ENCODE measurements at regions not wholly inside any gene's neighbourhood (a gene's known extent, or its start where the extent isn't known, plus 50 kb on each side); places are given as distances from the start of the nearest gene placed in this dataset.
"Not testable (repeated sequence)": the region's sequence is repeated elsewhere in the genome, so short reads cannot be mapped to it uniquely, and the experiment has no call there.

DNA sequence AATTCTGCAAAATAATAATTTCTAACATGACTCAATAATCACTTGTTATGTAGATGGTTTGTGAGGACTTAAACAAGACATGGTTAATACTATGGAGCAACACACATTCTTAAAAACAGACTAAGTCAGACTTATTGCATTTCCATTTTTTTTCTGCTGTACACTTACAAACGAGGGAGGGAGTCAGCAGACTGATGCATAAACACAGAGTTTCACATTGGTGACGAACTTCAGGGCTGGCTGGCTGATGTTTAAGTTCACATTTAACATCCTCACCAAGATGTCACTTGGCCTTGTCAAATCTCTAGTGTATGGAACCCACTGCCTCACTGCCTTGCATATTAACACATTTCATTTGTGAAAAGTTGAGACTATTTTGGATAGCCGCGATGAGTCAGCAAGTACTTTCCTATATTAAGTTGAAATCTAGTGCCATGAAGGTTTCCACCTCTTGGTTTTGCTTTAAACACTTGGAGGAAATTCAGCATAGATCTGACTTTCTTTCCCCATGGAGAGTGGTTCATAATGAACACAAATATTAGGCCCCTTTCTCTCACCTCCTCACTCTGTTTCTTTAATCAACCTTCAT, 337.5 kb upstream of the RUNX1 start:
- H3K27ac Mint-ChIP-seq (ENCODE audit: low read depth, unreplicated experiment): no peak overlapping the region
- H3K4me3 Mint-ChIP-seq (ENCODE audit: unreplicated experiment): no peak overlapping the region
- no TSS peak for BruUV-seq (replicated peaks)
- intact Hi-C loops (cut with micrococcal nuclease): no loop called here
- ChIA-PET POLR2A (no interaction called here), CTCF (interaction anchor here (0.5 kb wide), 1 partner anchor 553 kb away, joined by 3 read pairs; no protein-coding TSS in a partner anchor)
- no peaks in the 10 kb centered on the region for H3K36me3 Mint-ChIP-seq (ENCODE audit: insufficient read depth, unreplicated experiment)
- H3K9me3 Mint-ChIP-seq (ENCODE audit: unreplicated experiment): peaks cover 8% of the 10 kb centered on the region
- TF ChIP-seq, protein P1, sequence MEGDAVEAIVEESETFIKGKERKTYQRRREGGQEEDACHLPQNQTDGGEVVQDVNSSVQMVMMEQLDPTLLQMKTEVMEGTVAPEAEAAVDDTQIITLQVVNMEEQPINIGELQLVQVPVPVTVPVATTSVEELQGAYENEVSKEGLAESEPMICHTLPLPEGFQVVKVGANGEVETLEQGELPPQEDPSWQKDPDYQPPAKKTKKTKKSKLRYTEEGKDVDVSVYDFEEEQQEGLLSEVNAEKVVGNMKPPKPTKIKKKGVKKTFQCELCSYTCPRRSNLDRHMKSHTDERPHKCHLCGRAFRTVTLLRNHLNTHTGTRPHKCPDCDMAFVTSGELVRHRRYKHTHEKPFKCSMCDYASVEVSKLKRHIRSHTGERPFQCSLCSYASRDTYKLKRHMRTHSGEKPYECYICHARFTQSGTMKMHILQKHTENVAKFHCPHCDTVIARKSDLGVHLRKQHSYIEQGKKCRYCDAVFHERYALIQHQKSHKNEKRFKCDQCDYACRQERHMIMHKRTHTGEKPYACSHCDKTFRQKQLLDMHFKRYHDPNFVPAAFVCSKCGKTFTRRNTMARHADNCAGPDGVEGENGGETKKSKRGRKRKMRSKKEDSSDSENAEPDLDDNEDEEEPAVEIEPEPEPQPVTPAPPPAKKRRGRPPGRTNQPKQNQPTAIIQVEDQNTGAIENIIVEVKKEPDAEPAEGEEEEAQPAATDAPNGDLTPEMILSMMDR (IDR thresholded peaks at IDR 0.05; ENCODE audit: unreplicated experiment): no peak
- no peak for DNase-seq (ENCODE audit: unreplicated experiment)
- H3K4me1 Mint-ChIP-seq (ENCODE audit: insufficient read depth, unreplicated experiment): peaks cover 13% of the 10 kb centered on the region
- no peaks in the 10 kb centered on the region for H3K27me3 Mint-ChIP-seq (ENCODE audit: insufficient read depth, unreplicated experiment)

DNA sequence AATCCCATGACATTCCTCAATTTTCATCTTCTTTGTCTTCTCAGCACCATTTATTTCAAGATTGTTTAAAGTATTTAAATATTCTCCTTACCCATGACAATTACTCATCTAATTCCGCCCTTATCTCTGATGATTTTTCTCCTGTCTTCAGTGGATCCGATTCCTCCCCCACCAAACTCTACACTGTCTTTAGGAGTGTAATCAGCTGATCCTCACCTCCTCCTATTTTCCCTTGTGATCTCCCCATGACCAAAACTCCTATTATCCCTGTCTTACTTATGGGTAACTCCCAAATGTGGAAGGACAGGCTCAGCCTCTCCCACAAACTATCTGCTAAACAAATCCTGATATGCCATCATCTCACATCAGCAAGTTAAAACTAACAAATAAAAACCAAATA, 335.3 kb upstream of the RUNX1 start:
- H3K4me1 Mint-ChIP-seq (ENCODE audit: insufficient read depth, unreplicated experiment): no peaks in the 10 kb centered on the region
- intact Hi-C loops (cut with micrococcal nuclease): no loop called here
- H3K9me3 Mint-ChIP-seq (ENCODE audit: unreplicated experiment): peaks cover 8% of the 10 kb centered on the region
- no peak overlapping the region for H3K27ac Mint-ChIP-seq (ENCODE audit: low read depth, unreplicated experiment)
- no peaks in the 10 kb centered on the region for H3K36me3 Mint-ChIP-seq (ENCODE audit: insufficient read depth, unreplicated experiment)
- no peak for DNase-seq (ENCODE audit: unreplicated experiment)
- POLR2A ChIA-PET: no interaction called here
- H3K27me3 Mint-ChIP-seq (ENCODE audit: insufficient read depth, unreplicated experiment): no peaks in the 10 kb centered on the region
- no TSS peak for BruUV-seq (replicated peaks)
- TF ChIP-seq, protein P1 (IDR thresholded peaks at IDR 0.05; ENCODE audit: unreplicated experiment): no peak
- no peak overlapping the region for H3K4me3 Mint-ChIP-seq (ENCODE audit: unreplicated experiment)
- CTCF ChIA-PET: no interaction called here

DNA sequence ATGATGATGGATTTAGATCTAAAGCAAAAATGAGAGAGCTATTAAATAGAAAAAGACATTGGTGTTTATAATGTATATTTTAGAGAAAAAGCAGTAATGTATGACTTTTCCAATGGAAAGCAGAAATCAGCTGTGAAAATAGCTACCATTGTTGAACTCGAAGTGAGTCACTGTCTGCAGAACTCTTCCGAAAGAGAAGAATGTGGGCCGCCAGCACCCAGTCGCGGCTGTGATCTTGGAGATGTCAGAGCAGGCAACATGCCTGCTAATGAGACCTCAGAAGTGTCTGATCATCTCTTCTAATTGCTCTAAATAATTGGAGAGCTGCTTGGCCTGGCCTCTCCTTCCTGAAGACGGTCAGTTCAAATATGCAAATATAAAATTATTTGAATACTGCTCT, 333.6 kb upstream of the RUNX1 start:
- no peaks in the 10 kb centered on the region for H3K27me3 Mint-ChIP-seq (ENCODE audit: insufficient read depth, unreplicated experiment)
- POLR2A ChIA-PET: no interaction called here
- CTCF ChIA-PET: no interaction called here
- H3K36me3 Mint-ChIP-seq (ENCODE audit: insufficient read depth, unreplicated experiment): no peaks in the 10 kb centered on the region
- no peaks in the 10 kb centered on the region for H3K9me3 Mint-ChIP-seq (ENCODE audit: unreplicated experiment)
- TF ChIP-seq, protein P1 (IDR thresholded peaks at IDR 0.05; ENCODE audit: unreplicated experiment): no peak
- peaks cover 2% of the 10 kb centered on the region for H3K4me1 Mint-ChIP-seq (ENCODE audit: insufficient read depth, unreplicated experiment)
- H3K4me3 Mint-ChIP-seq (ENCODE audit: unreplicated experiment): no peak overlapping the region
- no peak for DNase-seq (ENCODE audit: unreplicated experiment)
- intact Hi-C loops (cut with micrococcal nuclease): no loop called here
- H3K27ac Mint-ChIP-seq (ENCODE audit: low read depth, unreplicated experiment): no peak overlapping the region
- no TSS peak for BruUV-seq (replicated peaks)

DNA sequence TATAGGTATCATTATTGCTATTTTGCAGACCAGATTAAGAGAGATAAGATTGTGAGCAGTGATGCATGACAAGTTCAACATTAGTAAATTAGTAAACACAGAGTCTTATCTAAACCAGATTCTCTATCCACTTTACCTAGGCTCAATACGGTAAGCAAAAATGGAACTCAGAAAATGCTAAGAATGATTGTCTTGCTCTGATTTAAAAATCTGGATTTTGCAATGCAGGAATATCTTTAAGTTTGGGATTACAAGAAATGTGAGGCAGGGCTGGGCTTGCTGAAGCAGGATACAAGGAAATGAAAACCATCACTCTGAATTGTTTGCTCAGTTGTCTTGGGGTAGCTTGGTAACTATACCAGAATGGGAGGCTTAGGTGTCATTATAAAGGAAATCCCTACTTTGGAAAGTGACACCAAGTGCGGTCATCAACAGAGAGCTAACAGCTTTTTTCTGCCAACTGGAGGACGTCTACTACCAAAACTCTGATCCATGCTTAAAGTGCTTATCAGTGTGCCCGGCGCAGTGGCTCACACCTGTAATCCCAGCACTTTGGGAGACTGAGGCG, 332.7 kb upstream of the RUNX1 start:
- no peak overlapping the region for H3K4me3 Mint-ChIP-seq (ENCODE audit: unreplicated experiment)
- H3K27ac Mint-ChIP-seq (ENCODE audit: low read depth, unreplicated experiment): no peak overlapping the region
- BruUV-seq (replicated peaks): no TSS peak
- H3K36me3 Mint-ChIP-seq (ENCODE audit: insufficient read depth, unreplicated experiment): no peaks in the 10 kb centered on the region
- peaks cover 5% of the 10 kb centered on the region for H3K4me1 Mint-ChIP-seq (ENCODE audit: insufficient read depth, unreplicated experiment)
- CTCF ChIA-PET: no interaction called here
- no peaks in the 10 kb centered on the region for H3K27me3 Mint-ChIP-seq (ENCODE audit: insufficient read depth, unreplicated experiment)
- H3K9me3 Mint-ChIP-seq (ENCODE audit: unreplicated experiment): no peaks in the 10 kb centered on the region
- DNase-seq (ENCODE audit: unreplicated experiment): no peak
- intact Hi-C loops (cut with micrococcal nuclease): no loop called here
- TF ChIP-seq, protein P1 (IDR thresholded peaks at IDR 0.05; ENCODE audit: unreplicated experiment): no peak
- POLR2A ChIA-PET: interaction anchor here (1.0 kb wide), 1 partner anchor 380 kb away, joined by 3 read pairs; no protein-coding TSS in a partner anchor

DNA sequence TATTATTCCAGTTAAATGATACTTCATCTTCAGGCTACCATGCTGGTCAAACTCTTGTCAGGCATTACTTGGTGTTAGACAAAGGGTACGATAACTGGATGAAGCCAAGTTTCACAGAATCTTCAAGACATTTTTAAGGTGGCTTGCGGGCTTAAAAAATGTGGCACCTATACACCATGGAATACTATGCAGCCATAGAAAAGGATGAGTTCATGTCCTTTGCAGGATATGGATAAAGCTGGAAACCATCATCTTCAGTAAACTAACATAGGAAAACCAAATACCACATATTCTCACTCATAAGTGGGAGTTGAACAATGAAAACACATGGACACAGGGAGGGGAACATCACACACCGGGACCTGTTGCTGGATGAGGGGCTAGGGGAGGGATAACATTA, 331.2 kb upstream of the RUNX1 start:
- CTCF ChIA-PET; H3K36me3 Mint-ChIP-seq (ENCODE audit: insufficient read depth, unreplicated experiment); intact Hi-C loops (cut with micrococcal nuclease); H3K4me3 Mint-ChIP-seq (ENCODE audit: unreplicated experiment); H3K27ac Mint-ChIP-seq (ENCODE audit: low read depth, unreplicated experiment); DNase-seq (ENCODE audit: unreplicated experiment); BruUV-seq (replicated peaks); H3K27me3 Mint-ChIP-seq (ENCODE audit: insufficient read depth, unreplicated experiment); H3K9me3 Mint-ChIP-seq (ENCODE audit: unreplicated experiment); POLR2A ChIA-PET: not testable (repeated sequence)
- H3K4me1 Mint-ChIP-seq (ENCODE audit: insufficient read depth, unreplicated experiment): peaks cover 16% of the 10 kb centered on the region

Data from MCF 10A (cell line).